Mucosa of descending colon (tissue), 3 donors: ENCODE measurements at regions not wholly inside any gene's neighbourhood (a gene's known extent, or its start where the extent isn't known, plus 50 kb on each side); places are given as distances from the start of the nearest gene placed in this dataset.

Experiments
- ATAC-seq: fragments of 200-7000 bp; cut with Tn5 transposase; one replicate; pipeline ENCODE4 v1.9.1; 2020; ENCODE audit warnings: mild to moderate bottlenecking, moderate library complexity
- DNase-seq, 3 donors: peaks; one replicate each; pipeline ENCODE4 v3.0.0-alpha.2; 2020
- H3K36me3 ChIP-seq: fragments of 200-600 bp; one replicate; pipeline ENCODE4 v1.8.0; 2021; ENCODE audit warnings: low read depth, mild to moderate bottlenecking
- H3K4me1 ChIP-seq: fragments of 200-600 bp; one replicate; pipeline ENCODE4 v1.8.0; 2021; ENCODE audit warnings: low read depth, mild to moderate bottlenecking
- H3K4me3 ChIP-seq: fragments of 200-600 bp; one replicate; pipeline ENCODE4 v1.8.0; 2021; ENCODE audit warnings: mild to moderate bottlenecking
- H3K9me3 ChIP-seq: fragments of 200-600 bp; one replicate; pipeline ENCODE4 v1.8.0; 2021; ENCODE audit warnings: mild to moderate bottlenecking
- CTCF ChIP-seq: fragments of 200-600 bp; IDR thresholded peaks from one replicate; pipeline ENCODE4 v1.8.0; 2022; ENCODE audit warnings: antibody characterized with exemption, mild to moderate bottlenecking
- intact Hi-C, 2 donors: fragments of 100-400 bp; cut with DNase I in 1 of 2; cut with micrococcal nuclease in 1 of 2; formaldehyde crosslinking; loops; one replicate each; pipeline versions ENCODE4 v1.11.0 to v1.11.1; 2022; cut with DNase I, micrococcal nuclease
- donor health status: DM: no; HTN: no; CAD: no; lungs with moderate emphysema.
- donor health status: DM: no; HTN: no; CAD: no.
- donor health status: DM: no; HTN: yes; CAD: no.

- DNase-seq = no peak
- intact Hi-C loops = no loop called here
- no peak for TF ChIP-seq CTCF
- ATAC-seq = no peak
- Histone ChIP-seq H3K4me3 (no peak overlapping the region), H3K36me3 (no peaks in the 10 kb centered on the region), H3K4me1 (no peaks in the 10 kb centered on the region), H3K9me3 (no peaks in the 10 kb centered on the region)
These were observed 106.4 kb downstream of the TRIML1 start for GRCh38 chr4:188245651-188246050.

GRCh38 chr4:188246488-188246887, 107.2 kb downstream of the TRIML1 start:
- no peak for TF ChIP-seq CTCF
- DNase-seq (no peak), ATAC-seq (no peak)
- Histone ChIP-seq H3K4me1 (no peaks in the 10 kb centered on the region), H3K9me3 (no peaks in the 10 kb centered on the region), H3K36me3 (no peaks in the 10 kb centered on the region), H3K4me3 (no peak overlapping the region)
- intact Hi-C loops = no loop called here

- no peak for DNase-seq
- Histone ChIP-seq H3K4me1 (no peaks in the 10 kb centered on the region), H3K9me3 (no peaks in the 10 kb centered on the region), H3K36me3 (no peaks in the 10 kb centered on the region), H3K4me3 (no peak overlapping the region)
- ATAC-seq = no peak
- intact Hi-C loops = no loop called here
- no peak for TF ChIP-seq CTCF
These were observed 115.0 kb downstream of the TRIML1 start for GRCh38 chr4:188254211-188254610.

- intact Hi-C loops = no loop called here
- H3K4me3 ChIP-seq = no peak overlapping the region
- DNase-seq = no peak
- H3K4me1 ChIP-seq = no peaks in the 10 kb centered on the region
- no peaks in the 10 kb centered on the region for H3K36me3 ChIP-seq
- no peaks in the 10 kb centered on the region for H3K9me3 ChIP-seq
- no peak for TF ChIP-seq CTCF
- no peak for ATAC-seq
These were observed 123.2 kb downstream of the TRIML1 start for GRCh38 chr4:188262464-188262863.

GRCh38 chr4:188263321-188263720, 124.1 kb downstream of the TRIML1 start:
- Histone ChIP-seq H3K4me1 (no peaks in the 10 kb centered on the region), H3K9me3 (no peaks in the 10 kb centered on the region), H3K36me3 (no peaks in the 10 kb centered on the region), H3K4me3 (no peak overlapping the region)
- no peak for TF ChIP-seq CTCF
- DNase-seq (no peak), ATAC-seq (no peak)
- intact Hi-C loops = no loop called here

- intact Hi-C loops = no loop called here
- no peak for DNase-seq
- no peak for TF ChIP-seq CTCF
These were observed 127.1 kb downstream of the TRIML1 start for GRCh38 chr4:188266386-188266785.

More at GRCh38 chr4:188266386-188266785, 127.1 kb downstream of the TRIML1 start:
- no peak for ATAC-seq
- Histone ChIP-seq H3K9me3 (no peaks in the 10 kb centered on the region), H3K4me3 (no peak overlapping the region), H3K4me1 (no peaks in the 10 kb centered on the region), H3K36me3 (no peaks in the 10 kb centered on the region)
